HG02981 (cell line): ENCODE measurements at regions not wholly inside any gene's neighbourhood (a gene's known extent, or its start where the extent isn't known, plus 50 kb on each side); places are given as distances from the start of the nearest gene placed in this dataset.

ENCODE experiments used
- ATAC-seq: cut with Tn5 transposase; IDR thresholded peaks from one replicate; pipeline ENCODE4 v1.9.1; 2021; ENCODE audit warnings: mild to moderate bottlenecking, moderate library complexity; ENCODE audit not compliant: unreplicated experiment

DNA sequence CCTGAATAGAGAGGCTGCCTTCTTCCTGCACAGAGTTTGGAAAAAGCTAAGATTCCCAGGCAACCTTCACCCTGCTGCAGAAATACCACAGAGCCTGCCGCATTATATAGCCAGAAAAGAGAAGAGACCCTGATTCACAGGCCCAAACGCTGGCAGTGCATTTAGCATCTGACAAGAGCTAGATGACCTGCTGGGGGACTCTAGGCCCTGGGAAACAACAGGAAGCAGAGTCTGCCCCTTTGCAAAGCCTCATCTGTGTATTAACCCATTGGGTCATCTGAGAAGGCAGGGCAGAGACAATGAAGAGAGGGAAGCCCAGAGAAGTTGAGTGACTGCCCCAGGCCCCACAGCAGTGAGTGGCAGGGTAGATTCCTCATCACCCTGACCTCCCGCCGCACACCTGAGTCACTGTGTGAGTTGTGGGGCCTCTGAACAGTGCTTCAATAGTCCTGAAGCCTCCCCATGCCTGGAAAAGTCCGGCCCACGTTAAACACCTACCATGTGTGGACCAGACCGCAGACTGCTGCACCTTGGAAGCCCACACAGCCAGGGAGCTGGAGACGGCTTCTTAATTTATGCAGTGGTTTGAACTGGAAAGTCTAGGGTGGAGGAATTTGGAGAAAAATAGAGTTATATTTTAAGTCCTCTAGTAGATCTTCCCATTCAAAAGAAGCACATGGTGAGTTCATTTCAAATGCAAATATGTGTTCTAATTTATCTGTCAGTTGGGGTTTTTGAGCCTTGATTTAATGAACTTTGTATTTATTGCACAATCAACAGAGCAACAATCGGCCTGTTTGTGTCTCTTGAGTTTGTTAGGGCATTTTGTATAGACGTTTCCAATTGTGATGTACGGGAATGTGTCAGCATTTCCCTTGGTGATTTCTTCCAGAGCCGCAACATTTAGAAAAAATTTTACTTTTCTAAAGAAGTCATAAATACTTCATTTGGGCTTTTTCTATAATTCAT lies 80.4 kb upstream of the GPR26 start:
- ATAC-seq: no peak

DNA sequence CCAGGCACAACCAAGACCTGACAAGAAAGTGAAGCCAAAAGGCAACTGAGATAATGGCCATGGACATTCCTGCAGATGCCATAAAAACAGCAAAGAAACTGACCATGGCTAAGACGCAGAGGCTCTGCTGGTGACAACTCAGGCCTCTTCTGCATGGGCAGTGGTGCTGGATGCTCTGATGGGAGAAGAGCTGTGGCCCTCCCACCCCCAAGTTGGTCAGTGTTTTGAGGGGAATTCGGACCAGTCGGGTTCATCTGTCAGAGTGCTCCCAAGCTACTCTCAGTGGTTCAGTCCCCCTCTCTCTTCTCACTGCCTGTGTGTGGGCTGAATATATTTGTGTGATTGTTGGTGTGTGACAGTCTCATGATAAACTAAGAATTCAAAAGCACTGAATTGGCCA lies 79.0 kb upstream of the GPR26 start:
- ATAC-seq: no peak

DNA sequence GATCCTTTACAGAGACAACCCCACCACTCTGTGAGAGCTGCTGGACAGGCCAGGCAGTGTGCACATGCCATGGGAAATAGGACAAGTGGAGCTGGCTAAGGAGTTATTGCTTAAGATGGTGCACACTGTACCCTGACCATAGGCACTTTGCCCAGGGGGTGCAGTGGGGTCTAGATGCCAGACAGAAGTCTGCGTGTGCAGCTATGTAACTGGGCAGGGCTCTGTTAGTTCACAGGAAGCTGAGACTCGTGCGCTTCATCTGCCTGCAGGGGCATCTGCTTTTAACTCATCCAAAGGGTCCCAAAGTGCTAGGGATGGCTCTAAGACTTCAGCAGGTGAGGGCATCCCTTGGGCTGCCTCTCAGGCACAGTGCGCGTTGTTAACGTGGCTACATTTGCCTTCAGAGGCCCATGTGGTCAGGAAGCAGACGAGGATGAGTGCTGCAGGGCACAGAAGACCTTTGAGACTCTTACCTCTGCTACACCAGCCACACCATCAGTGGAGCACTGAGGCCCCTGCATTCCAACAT lies 77.7 kb upstream of the GPR26 start:
- no peak for ATAC-seq

DNA sequence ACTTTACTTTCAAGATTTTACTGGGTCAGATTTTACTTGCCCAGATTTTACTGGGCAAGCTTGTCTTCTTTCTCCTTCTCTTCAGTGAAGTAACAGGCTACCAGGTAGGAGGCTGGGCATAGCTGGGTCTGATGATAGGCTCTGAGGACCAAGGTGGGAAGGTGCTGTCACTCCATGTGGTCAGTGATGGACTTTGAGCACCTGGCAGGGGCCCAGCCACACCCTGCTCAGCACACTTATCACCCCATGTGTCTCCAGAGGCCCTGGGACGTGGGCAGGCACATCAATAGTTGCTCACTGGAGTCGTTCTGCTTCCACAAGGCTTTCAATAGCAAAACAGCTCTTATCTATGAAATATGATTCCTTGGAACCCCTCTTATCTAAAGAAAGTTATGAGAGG lies 70.5 kb upstream of the GPR26 start:
- ATAC-seq: no peak

DNA sequence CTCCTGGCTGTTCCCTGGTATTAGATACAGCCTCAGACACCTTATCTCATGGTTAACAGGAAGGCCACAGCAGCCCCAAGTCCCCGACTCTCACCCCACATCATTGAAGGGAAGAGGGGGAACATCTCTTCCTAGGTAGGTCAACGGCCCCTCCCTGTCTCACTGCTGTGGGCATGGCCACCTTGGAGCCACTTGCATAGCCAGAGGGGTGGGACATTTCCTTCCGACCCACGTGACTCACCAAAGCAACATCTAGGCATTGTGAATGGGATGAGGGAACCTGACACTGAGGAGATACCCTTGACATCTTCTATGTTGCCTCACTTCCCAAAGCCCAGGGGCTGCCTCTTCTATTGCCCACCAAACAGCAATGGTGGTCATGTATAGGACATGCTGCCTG lies 68.5 kb upstream of the GPR26 start:
- no peak for ATAC-seq

DNA sequence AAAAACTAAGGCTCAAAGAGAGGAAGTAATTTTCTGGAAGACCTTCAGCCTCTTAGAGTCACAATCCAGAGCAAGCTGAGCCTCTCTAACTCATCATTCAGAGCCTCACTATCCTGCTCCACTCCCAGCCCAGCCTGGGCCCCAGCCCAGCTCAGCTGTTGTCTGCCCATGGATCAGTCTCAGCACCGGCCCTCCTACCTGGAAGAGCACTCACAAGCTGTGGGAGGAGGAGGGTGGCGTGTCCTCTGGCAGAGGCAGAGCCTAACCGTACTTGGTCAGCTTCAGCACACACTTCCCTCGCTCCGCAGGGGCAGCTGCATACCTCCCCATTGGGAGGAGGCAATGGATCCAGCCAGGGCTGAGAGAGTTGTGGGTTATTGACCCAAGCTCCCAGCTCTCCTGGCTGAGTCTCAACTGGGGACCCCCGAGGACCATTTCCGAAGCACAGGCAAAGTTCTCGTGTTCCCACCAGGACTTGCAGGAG lies 66.7 kb upstream of the GPR26 start:
- no peak for ATAC-seq

DNA sequence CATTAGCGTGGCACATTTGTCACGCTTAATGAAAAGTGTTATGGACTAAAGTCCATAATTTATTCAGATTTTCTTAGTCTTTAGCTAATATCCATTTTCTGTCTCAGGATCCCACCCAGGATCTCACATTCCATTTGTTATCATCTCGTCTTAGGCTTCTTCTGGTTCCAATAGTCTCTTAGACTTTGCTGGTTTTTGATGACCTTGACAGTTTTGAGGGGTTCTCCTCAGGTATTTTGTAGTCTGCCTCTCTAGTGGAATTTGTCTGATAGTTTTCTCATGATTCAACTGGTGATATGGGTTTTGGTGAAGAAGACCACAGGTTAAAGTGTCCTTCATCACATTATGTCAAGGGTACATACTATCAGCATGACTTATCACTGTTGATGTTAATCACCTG lies 66.0 kb upstream of the GPR26 start:
- ATAC-seq: no peak

DNA sequence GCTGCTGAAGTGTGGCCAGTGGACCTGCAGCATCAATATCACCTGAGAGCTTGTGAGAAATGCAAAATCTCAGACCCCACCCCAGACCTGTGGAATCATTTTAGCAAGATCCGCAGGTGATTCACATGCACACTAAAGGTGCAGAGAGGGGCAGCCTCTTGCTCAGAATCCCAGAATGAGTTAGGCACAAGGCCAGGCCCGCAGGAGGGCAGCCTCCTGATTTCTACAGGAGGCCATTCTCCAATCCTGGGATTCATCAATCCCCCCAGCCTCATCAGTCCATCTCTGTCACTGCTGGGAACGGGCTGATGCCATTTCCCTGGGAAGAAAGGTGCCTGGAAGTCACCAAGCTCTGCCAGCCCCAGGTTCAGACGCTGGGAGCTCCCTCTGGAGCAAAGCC lies 63.0 kb upstream of the GPR26 start:
- no peak for ATAC-seq

DNA sequence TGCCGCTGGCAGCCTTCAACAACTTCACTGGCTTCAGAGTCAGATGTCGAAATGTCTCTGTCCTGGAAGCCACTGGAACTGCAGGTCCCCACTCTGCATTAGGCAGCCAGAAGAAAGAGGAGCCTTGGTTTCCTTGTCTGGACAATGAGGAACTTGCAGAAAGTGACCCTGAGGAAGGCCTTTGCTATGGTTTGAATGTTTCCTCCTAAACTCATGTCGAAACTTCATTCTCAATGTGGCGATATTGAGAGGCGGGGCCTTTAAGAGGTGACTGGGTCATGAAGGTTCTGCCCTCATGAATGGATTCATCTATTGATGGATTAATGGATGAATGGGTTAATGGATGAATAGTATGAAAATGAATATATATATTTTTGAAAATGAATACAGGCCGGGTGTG lies 61.6 kb upstream of the GPR26 start:
- ATAC-seq: no peak

DNA sequence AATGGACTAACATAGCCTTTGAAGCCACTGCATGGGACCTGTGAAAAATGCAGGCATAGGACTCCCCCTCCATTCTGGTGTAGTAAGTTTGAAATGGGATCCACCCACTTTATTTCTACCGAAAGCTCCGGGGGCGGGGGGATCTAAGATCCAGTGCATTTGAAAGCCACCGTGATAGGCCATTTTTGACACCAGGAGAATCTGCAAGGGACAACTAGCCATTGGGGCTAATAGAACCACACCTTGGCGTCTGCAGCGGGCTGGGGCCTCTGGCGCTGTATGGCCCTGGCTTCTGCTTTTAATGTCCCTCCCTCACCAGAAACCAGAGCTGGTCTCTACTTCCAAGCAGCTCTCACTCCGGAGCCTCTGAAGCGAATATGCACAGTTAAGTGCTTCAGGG lies 60.1 kb upstream of the GPR26 start:
- ATAC-seq: no peak

DNA sequence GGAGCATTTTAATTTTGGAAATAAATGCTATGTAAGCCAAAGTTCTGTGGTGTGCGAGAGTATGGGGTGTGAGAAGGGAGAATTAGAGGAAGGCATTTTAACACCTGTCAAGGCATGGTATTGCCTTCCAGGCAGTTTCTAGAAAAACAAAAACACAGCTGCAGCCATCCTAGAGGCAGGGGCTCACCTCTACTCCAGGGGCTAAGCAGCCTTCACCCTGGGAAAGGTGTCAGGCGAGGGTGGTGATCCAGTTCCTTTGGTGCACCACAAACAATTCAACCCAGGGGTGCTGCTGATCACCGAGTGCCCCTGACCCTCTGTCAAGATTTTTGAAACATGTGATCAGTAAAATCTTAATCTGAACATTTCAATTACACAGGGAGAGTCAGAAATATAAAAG lies 59.2 kb upstream of the GPR26 start:
- no peak for ATAC-seq

DNA sequence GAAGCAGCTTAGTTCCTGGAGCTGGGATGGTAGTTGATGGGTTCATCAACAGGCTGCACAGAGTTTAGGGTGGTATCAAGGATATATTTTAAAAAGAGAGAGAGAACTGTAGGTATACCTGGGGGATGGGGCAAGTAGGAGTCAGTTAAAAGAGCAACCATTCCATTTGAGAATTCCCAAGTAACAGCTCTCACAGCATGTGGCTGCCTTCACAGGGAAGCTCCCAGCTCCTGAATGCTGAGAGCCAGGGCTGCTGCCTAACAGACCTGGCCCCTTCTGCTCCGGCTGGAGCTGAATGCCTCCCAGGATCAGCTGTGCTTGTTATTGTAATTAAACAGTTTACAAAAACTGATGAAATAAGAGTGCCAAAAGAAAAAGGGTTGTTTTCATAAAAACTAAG lies 58.8 kb upstream of the GPR26 start:
- no peak for ATAC-seq

DNA sequence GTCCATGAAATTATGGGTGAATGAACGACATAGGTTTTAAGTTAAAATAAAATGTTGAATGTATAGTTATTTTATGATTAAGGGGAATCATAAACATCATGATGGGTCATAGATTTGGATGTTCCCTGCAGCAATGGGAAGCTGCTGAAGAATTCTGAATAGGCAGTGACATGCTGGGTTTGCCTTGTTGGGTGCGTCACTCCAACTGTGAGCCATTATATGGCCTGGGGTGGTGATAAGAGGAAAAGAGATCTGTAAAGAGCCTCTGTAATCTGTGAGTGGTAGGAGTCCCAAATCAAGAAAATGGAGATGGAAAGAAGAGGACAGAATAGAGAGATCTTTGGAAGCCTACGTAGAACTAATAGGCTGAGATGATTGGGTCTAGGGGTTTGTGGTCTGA lies 58.1 kb upstream of the GPR26 start:
- no peak for ATAC-seq

DNA sequence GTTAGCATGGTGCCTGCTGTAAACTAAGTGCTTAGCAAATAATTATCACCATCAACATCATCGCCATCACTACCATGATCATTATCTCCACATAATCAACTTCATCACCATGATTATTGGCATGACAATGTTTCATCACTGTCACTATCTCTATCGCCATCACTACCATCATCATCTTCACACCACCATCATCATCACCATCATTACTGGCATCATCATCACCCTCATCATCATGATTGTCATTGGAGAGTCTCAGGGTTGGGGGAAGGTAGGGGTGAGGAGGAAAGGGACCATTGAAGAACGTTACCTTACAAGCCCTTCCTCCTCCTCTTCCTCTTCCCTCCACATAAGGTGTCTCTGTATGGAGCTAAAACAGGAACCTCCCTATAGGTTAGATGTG lies 54.9 kb upstream of the GPR26 start:
- ATAC-seq: no peak

DNA sequence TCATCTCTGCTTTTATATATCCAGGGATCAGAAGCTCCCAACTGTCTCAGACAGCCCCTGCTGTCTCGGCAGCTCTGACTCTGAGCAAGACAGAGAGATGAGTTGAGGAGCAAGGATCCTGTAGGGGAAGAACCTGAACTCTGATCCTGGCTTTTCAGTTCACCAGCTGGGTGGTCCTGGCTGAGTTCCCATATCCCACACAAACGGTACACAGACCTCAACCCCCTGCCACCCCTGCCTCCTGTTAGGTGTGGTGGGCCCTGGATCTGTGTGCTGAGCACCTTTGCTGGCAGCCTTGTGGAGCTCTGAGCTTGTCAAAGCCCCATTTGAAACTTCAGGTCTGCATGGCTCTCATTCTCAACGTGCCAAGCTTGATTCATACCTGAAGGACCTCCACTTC lies 54.3 kb upstream of the GPR26 start:
- ATAC-seq: no peak

DNA sequence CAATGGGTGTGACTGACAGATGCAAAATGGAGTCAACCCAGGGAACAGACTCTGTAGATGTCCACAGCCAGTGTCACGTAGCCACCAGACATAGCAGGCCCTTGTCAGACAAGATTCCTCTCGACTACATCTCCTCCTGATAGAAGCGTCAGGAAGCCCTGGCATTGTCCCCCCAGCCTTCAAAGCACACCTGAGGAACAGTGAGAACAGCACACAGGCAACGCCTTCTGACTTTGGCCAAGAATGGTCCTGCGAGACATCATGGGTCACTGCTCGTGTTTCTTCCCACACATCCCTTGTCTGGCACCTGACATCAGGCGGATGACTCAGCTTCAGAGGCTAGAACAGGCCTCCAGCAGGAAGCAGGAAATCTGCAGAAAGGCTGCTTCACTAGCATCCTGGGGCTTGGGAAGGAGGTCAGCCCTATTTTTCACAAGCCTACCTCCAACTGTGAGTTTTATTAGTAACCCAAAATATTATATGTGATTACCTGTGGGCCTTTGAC lies 52.8 kb upstream of the GPR26 start:
- no peak for ATAC-seq

DNA sequence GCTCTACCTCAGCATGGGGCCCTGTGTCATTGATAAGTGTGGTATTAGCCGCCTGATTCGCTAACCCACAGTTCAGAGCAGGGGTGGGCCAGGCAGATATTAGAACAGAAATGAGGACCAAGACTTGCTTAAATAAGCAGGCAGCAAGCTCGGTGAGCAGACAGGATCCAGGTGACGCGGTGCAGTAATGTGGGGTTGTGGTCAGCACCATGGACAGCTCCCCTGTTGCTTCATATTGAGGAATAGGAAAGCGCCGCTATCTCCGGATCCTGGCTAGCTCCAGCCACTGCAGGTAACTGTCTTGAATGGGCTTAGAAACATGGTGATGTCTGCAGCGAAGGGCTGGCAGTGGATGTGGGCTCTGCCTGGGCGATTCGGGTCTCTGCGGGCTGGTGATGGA lies 51.3 kb upstream of the GPR26 start:
- no peak for ATAC-seq
